ENCODE measurements at regions not wholly inside any gene's neighbourhood (a gene's known extent, or its start where the extent isn't known, plus 50 kb on each side); places are given as distances from the start of the nearest gene placed in this dataset.
A peak's percentile ranks its signal among the peaks of the same experiment; 100 is the strongest.

- Histone ChIP-seq H3K9ac (ENCODE audit: low read depth in 1 of 3, low read length in 3 of 3) (no peak overlapping the region), H3K9me3 (ENCODE audit: control insufficient read depth in 3 of 3, low read length in 3 of 3) (no peaks in the 10 kb centered on the region), H3K27ac (ENCODE audit: low read depth, low read length) (no peak overlapping the region), H3K36me3 (ENCODE audit: control insufficient read depth in 3 of 3, insufficient read depth in 3 of 3, low read length in 3 of 3) (no peaks in the 10 kb centered on the region), H3K27me3 (ENCODE audit: control insufficient read depth in 3 of 3, insufficient read depth in 3 of 3, low read length in 3 of 3) (peaks cover 0 to 2% (median 0%) of the 10 kb centered on the region in 3 donors), H3K4me1 (ENCODE audit: control insufficient read depth in 3 of 3, insufficient read depth in 3 of 3, low read length in 3 of 3) (no peaks in the 10 kb centered on the region), H3K4me3 (ENCODE audit: low read length in 3 of 3) (no peak overlapping the region)
Measured at GRCh38 chr7:94067506-94067905, 63.4 kb upstream of the BET1 start.

- Histone ChIP-seq H3K36me3 (ENCODE audit: control insufficient read depth in 3 of 3, insufficient read depth in 3 of 3, low read length in 3 of 3) (no peaks in the 10 kb centered on the region), H3K4me1 (ENCODE audit: control insufficient read depth in 3 of 3, insufficient read depth in 3 of 3, low read length in 3 of 3) (no peaks in the 10 kb centered on the region), H3K4me3 (ENCODE audit: low read length in 3 of 3) (no peak overlapping the region), H3K27me3 (ENCODE audit: control insufficient read depth in 3 of 3, insufficient read depth in 3 of 3, low read length in 3 of 3) (peaks cover 0 to 2% (median 0%) of the 10 kb centered on the region in 3 donors), H3K27ac (ENCODE audit: low read depth, low read length) (no peak overlapping the region), H3K9ac (ENCODE audit: low read depth in 1 of 3, low read length in 3 of 3) (no peak overlapping the region), H3K9me3 (ENCODE audit: control insufficient read depth in 3 of 3, low read length in 3 of 3) (no peaks in the 10 kb centered on the region)
Measured at GRCh38 chr7:94069162-94069739, 65.1 kb upstream of the BET1 start.

GRCh38 chr7:94080551-94080950, 76.4 kb upstream of the BET1 start:
- Histone ChIP-seq H3K9ac (ENCODE audit: low read depth in 1 of 3, low read length in 3 of 3) (no peak overlapping the region), H3K4me3 (ENCODE audit: low read length in 3 of 3) (no peak overlapping the region), H3K27ac (ENCODE audit: low read depth, low read length) (no peak overlapping the region), H3K36me3 (ENCODE audit: control insufficient read depth in 3 of 3, insufficient read depth in 3 of 3, low read length in 3 of 3) (no peaks in the 10 kb centered on the region), H3K27me3 (ENCODE audit: control insufficient read depth in 3 of 3, insufficient read depth in 3 of 3, low read length in 3 of 3) (no peaks in the 10 kb centered on the region), H3K4me1 (ENCODE audit: control insufficient read depth in 3 of 3, insufficient read depth in 3 of 3, low read length in 3 of 3) (no peaks in the 10 kb centered on the region), H3K9me3 (ENCODE audit: control insufficient read depth in 3 of 3, low read length in 3 of 3) (no peaks in the 10 kb centered on the region)

- no peak overlapping the region for H3K9ac ChIP-seq (ENCODE audit: low read depth in 1 of 3, low read length in 3 of 3)
- H3K27me3 ChIP-seq (ENCODE audit: control insufficient read depth in 3 of 3, insufficient read depth in 3 of 3, low read length in 3 of 3) = no peaks in the 10 kb centered on the region
- H3K36me3 ChIP-seq (ENCODE audit: control insufficient read depth in 3 of 3, insufficient read depth in 3 of 3, low read length in 3 of 3) = no peaks in the 10 kb centered on the region
- no peaks in the 10 kb centered on the region for H3K9me3 ChIP-seq (ENCODE audit: control insufficient read depth in 3 of 3, low read length in 3 of 3)
- H3K27ac ChIP-seq (ENCODE audit: low read depth, low read length) = no peak overlapping the region
- no peak overlapping the region for H3K4me3 ChIP-seq (ENCODE audit: low read length in 3 of 3)
- H3K4me1 ChIP-seq (ENCODE audit: control insufficient read depth in 3 of 3, insufficient read depth in 3 of 3, low read length in 3 of 3) = no peaks in the 10 kb centered on the region
Measured at GRCh38 chr7:94082126-94082525, 78.0 kb upstream of the BET1 start.

GRCh38 chr7:94087664-94088352, 83.7 kb upstream of the BET1 start:
- Histone ChIP-seq H3K9me3 (ENCODE audit: control insufficient read depth in 3 of 3, low read length in 3 of 3) (no peaks in the 10 kb centered on the region), H3K27ac (ENCODE audit: low read depth, low read length) (no peak overlapping the region), H3K4me3 (ENCODE audit: low read length in 3 of 3) (peak overlapping the region in 2 of 3 donors; percentile 18 to 71), H3K9ac (ENCODE audit: low read depth in 1 of 3, low read length in 3 of 3) (no peak overlapping the region), H3K4me1 (ENCODE audit: control insufficient read depth in 3 of 3, insufficient read depth in 3 of 3, low read length in 3 of 3) (no peaks in the 10 kb centered on the region), H3K36me3 (ENCODE audit: control insufficient read depth in 3 of 3, insufficient read depth in 3 of 3, low read length in 3 of 3) (no peaks in the 10 kb centered on the region), H3K27me3 (ENCODE audit: control insufficient read depth in 3 of 3, insufficient read depth in 3 of 3, low read length in 3 of 3) (no peaks in the 10 kb centered on the region)

GRCh38 chr7:94088560-94088959, 84.4 kb upstream of the BET1 start:
- H3K36me3 ChIP-seq (ENCODE audit: control insufficient read depth in 3 of 3, insufficient read depth in 3 of 3, low read length in 3 of 3) = no peaks in the 10 kb centered on the region
- no peak overlapping the region for H3K4me3 ChIP-seq (ENCODE audit: low read length in 3 of 3)
- no peaks in the 10 kb centered on the region for H3K9me3 ChIP-seq (ENCODE audit: control insufficient read depth in 3 of 3, low read length in 3 of 3)
- H3K9ac ChIP-seq (ENCODE audit: low read depth in 1 of 3, low read length in 3 of 3) = no peak overlapping the region
- no peak overlapping the region for H3K27ac ChIP-seq (ENCODE audit: low read depth, low read length)
- no peaks in the 10 kb centered on the region for H3K27me3 ChIP-seq (ENCODE audit: control insufficient read depth in 3 of 3, insufficient read depth in 3 of 3, low read length in 3 of 3)
- no peaks in the 10 kb centered on the region for H3K4me1 ChIP-seq (ENCODE audit: control insufficient read depth in 3 of 3, insufficient read depth in 3 of 3, low read length in 3 of 3)

GRCh38 chr7:94089806-94090205, 85.7 kb upstream of the BET1 start:
- Histone ChIP-seq H3K9me3 (ENCODE audit: control insufficient read depth in 3 of 3, low read length in 3 of 3) (no peaks in the 10 kb centered on the region), H3K9ac (ENCODE audit: low read depth in 1 of 3, low read length in 3 of 3) (no peak overlapping the region), H3K4me1 (ENCODE audit: control insufficient read depth in 3 of 3, insufficient read depth in 3 of 3, low read length in 3 of 3) (no peaks in the 10 kb centered on the region), H3K36me3 (ENCODE audit: control insufficient read depth in 3 of 3, insufficient read depth in 3 of 3, low read length in 3 of 3) (no peaks in the 10 kb centered on the region), H3K4me3 (ENCODE audit: low read length in 3 of 3) (no peak overlapping the region), H3K27ac (ENCODE audit: low read depth, low read length) (no peak overlapping the region), H3K27me3 (ENCODE audit: control insufficient read depth in 3 of 3, insufficient read depth in 3 of 3, low read length in 3 of 3) (no peaks in the 10 kb centered on the region)

- no peaks in the 10 kb centered on the region for H3K9me3 ChIP-seq (ENCODE audit: control insufficient read depth in 3 of 3, low read length in 3 of 3)
- H3K27me3 ChIP-seq (ENCODE audit: control insufficient read depth in 3 of 3, insufficient read depth in 3 of 3, low read length in 3 of 3) = no peaks in the 10 kb centered on the region
- no peak overlapping the region for H3K27ac ChIP-seq (ENCODE audit: low read depth, low read length)
- H3K36me3 ChIP-seq (ENCODE audit: control insufficient read depth in 3 of 3, insufficient read depth in 3 of 3, low read length in 3 of 3) = no peaks in the 10 kb centered on the region
- H3K4me3 ChIP-seq (ENCODE audit: low read length in 3 of 3) = no peak overlapping the region
- no peaks in the 10 kb centered on the region for H3K4me1 ChIP-seq (ENCODE audit: control insufficient read depth in 3 of 3, insufficient read depth in 3 of 3, low read length in 3 of 3)
- no peak overlapping the region for H3K9ac ChIP-seq (ENCODE audit: low read depth in 1 of 3, low read length in 3 of 3)
Measured at GRCh38 chr7:94092980-94093379, 88.8 kb upstream of the BET1 start.

GRCh38 chr7:94094298-94094697, 90.1 kb upstream of the BET1 start:
- no peaks in the 10 kb centered on the region for H3K27me3 ChIP-seq (ENCODE audit: control insufficient read depth in 3 of 3, insufficient read depth in 3 of 3, low read length in 3 of 3)
- H3K4me1 ChIP-seq (ENCODE audit: control insufficient read depth in 3 of 3, insufficient read depth in 3 of 3, low read length in 3 of 3) = no peaks in the 10 kb centered on the region
- no peaks in the 10 kb centered on the region for H3K36me3 ChIP-seq (ENCODE audit: control insufficient read depth in 3 of 3, insufficient read depth in 3 of 3, low read length in 3 of 3)
- H3K27ac ChIP-seq (ENCODE audit: low read depth, low read length) = no peak overlapping the region
- H3K4me3 ChIP-seq (ENCODE audit: low read length in 3 of 3) = no peak overlapping the region
- no peak overlapping the region for H3K9ac ChIP-seq (ENCODE audit: low read depth in 1 of 3, low read length in 3 of 3)
- H3K9me3 ChIP-seq (ENCODE audit: control insufficient read depth in 3 of 3, low read length in 3 of 3) = no peaks in the 10 kb centered on the region

- no peak overlapping the region for H3K27ac ChIP-seq (ENCODE audit: low read depth, low read length)
- H3K9ac ChIP-seq (ENCODE audit: low read depth in 1 of 3, low read length in 3 of 3) = no peak overlapping the region
- H3K36me3 ChIP-seq (ENCODE audit: control insufficient read depth in 3 of 3, insufficient read depth in 3 of 3, low read length in 3 of 3) = no peaks in the 10 kb centered on the region
- H3K4me3 ChIP-seq (ENCODE audit: low read length in 3 of 3) = no peak overlapping the region
- H3K9me3 ChIP-seq (ENCODE audit: control insufficient read depth in 3 of 3, low read length in 3 of 3) = no peaks in the 10 kb centered on the region
- no peaks in the 10 kb centered on the region for H3K27me3 ChIP-seq (ENCODE audit: control insufficient read depth in 3 of 3, insufficient read depth in 3 of 3, low read length in 3 of 3)
- H3K4me1 ChIP-seq (ENCODE audit: control insufficient read depth in 3 of 3, insufficient read depth in 3 of 3, low read length in 3 of 3) = no peaks in the 10 kb centered on the region
Measured at GRCh38 chr7:94095316-94096009, 91.3 kb upstream of the BET1 start.
